NOMO-1 (cell line): ENCODE measurements at regions not wholly inside any gene's neighbourhood (a gene's known extent, or its start where the extent isn't known, plus 50 kb on each side); places are given as distances from the start of the nearest gene placed in this dataset.

Experiments used
- DNase-seq, 2 experiments: peaks; one replicate each; lab custom pipeline; 2025; ENCODE audit not compliant: unreplicated experiment in 2 of 2; lab: John Stamatoyannopoulos, UW

DNA sequence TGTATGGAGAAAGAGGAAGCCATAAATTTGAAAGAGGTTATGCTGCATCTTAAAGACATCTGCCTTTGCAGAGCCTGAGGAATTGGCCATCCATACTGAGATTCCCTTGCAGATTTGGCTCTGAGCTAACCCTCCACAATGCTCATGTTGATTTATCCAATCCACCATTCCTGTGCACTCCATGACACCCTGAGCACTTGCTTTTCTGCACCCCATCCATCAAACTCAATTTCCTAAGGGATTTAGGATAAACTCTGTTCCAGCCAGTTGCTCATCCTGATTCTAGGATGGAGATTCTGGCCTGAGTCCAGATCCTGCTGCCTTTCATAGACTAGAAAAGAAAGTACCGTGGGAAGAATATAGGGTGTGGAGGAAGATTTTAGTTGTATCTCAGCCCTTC lies 379.2 kb upstream of the LARGE1 start:
- no peak for DNase-seq

- no peak for DNase-seq
These were observed 381.3 kb upstream of the LARGE1 start for GRCh38 chr22:34301569-34301968.

DNA sequence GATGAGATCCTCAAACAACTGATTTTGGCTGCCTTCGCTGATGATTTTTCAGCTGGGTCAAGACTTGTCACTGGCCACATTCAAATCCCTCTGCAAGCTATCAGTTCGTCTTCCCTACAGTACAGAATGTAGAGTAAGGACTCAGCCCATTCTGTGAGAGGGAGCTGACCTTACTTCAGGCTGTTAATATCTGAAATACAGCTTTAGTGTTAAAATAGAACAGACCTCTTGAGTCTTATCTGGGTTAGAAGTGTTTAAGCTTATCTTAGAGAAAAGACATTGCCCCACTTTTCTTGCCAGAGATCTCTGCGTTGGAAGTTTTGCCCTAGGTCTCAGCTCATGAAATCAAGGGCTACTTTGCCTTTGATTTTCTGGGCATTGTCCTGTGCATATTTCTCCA lies 383.4 kb upstream of the LARGE1 start:
- no peak for DNase-seq

DNA sequence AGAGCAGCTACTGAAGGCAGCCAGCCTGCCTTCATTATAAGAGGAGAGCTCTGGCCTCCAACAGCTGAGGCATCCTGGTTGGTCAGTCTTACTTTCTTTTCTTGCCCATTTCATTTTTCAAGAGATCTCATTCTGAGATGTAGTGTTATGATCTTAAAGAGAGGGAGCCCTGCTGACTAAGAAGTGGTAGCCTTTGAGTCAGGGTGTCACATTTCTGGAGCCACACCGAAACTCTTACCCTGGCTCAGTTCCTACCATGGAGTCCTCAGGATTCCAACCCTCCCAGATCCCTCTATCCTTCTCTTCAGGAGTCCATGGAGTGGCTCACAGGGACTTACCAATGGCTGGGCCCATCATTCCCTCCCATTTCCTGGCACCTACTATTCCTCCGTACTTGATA lies 386.1 kb upstream of the LARGE1 start:
- no peak for DNase-seq

- DNase-seq = no peak
These were observed 387.8 kb upstream of the LARGE1 start for GRCh38 chr22:34308101-34308500.

DNA sequence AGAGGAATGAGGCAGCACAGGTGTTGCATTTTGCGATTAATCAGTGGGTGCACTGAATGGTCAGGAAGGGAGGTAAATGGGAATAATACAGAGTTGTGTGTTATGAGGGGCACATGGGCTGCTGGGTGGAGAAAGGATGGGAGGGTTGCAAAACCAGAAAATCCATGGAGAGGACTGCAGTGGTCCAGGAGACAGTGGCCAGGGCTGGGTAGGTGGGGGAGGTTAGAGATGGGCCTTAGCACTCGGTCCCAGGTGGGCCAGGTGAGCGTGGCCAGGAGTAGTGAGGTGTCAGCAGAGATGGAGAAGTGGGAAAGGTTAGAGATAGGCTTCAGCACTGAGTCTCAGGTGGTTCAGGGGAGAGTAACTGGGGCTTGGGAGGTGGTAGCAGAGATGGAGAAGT lies 399.1 kb upstream of the LARGE1 start:
- DNase-seq = no peak

DNA sequence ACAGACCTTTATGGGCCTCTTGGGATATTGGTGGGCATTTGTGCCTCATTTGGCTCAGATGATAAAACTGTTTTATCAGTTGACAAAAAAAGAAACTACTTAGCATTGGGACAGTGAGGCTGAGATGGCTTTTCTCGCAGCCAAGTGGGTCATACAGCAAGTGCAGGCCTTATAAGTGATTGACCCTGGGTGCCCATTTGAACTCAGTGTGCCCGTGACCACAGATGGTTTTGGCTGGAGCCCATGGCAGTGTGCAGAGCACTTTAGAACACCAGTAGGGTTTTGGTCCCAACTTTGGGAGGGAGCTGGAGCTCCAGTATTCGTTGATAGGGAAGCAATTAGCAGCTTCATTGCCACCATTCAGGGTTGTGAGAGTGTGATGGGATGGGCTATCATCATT lies 404.5 kb upstream of the LARGE1 start:
- DNase-seq = no peak

- DNase-seq = no peak
These were observed 406.6 kb upstream of the LARGE1 start for GRCh38 chr22:34326901-34327300.

GRCh38 chr22:34330432-34330831 lies 410.2 kb upstream of the LARGE1 start:
- DNase-seq = no peak

DNA sequence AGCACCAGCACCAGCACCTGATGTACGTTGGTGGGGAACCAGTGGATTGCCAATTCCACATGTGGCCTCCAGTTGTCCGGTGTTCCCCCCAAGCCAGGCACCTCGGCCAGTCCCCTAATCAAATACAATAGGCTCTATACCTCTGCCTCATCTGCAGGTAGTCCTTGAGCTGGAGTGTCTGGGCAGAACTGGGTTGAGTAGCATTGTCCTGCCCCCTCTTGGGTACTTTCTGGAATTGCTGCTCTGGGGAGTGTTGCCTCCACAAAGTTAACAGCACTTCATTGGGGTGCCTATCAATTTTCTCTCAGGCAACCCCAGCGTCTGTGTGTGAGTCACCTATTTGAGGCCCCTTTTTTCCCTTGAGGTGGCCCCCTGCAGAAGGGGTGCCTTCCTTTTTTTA lies 413.0 kb upstream of the LARGE1 start:
- no peak for DNase-seq

DNA sequence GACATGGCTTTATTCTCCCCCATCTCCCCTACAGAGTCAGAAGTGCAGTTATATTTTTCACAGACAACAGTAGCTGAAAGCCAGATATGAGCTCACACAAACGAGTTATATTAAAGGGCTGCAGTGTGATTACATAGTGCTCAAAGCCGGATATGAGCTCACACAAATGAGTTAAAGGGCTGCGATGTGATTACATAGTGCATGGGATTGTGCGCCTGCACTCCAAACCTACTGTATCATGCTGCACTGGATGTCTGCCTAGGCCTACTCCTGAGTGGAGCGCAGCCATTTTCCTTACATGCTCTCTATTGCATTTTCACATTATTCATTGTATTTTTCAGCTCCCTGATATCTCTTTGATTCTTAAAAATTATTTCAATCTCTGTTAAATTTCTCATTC lies 414.6 kb upstream of the LARGE1 start:
- no peak for DNase-seq

DNA sequence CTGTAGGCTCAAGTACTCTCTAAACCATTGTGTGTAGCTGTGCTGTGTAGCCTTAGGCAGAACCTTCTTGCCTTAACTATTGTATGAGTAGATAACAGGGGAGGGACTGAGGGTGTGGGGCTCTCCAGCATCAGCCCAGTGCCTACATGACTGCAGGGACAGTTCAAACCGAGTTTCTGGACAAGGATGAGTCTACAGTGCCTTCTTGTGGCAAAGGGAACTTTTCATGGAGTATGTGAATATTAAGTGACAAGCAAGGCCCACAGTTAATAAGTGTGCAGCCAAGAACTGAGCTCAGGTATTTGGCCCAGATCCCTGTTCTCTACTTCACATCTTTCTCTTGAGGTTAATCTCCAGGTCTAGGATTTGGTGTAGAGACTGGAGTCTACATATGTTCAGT lies 424.4 kb upstream of the LARGE1 start:
- no peak for DNase-seq

DNA sequence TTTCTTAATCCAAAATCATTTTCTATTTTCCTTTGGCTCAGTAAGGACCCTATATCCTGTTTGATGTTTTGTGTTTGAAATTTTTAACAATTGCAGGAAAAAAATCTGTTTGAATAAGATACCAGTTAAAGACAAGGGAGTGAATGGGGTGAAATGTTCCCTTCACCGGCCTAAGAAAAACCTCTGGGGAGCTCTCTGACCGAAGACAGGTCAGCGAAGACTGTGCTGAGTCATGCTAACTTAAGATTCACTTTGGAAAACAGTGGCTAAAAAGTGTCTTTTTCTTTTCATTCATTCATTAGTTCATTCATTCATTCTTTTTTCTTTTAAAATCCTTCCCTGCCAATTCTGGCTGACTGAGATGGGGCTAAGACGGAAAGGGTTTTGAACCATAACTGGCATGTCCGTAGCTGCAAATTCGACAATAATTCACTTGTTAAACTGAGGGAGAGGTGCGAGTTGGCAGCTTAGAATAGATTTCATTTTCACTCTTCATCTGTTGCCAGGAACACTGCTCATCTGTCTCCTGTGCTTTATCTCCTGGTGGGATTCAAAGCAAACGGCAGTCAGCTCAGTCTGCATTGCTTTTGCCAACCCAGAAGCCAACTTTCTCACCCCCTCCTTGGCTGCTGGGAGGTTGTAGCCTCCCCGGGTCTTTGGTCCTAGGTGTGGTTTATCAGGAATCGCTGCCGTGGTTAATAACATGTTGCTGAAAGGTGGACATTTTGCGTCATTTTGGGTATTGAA lies 434.0 kb upstream of the LARGE1 start:
- DNase-seq = no peak

DNA sequence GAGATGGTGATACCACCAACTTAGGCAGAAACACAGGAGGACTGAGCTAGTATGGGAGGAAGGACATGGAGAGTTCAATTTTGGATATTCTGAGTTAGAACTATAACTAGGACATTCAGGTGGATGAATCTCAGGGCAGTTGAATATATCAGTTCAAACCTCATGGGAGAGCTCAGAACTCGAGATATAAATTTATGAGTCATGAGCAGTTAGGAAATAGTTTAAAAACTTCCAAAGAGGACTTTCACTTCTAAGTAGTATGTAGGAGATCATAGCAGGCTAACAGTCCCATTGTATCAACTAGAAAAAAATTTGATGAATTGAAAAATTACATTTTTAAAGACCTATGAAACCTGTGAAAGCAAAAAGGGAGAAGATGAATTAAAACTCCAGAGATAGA lies 436.2 kb upstream of the LARGE1 start:
- no peak for DNase-seq

GRCh38 chr22:34370711-34371110 lies 450.4 kb upstream of the LARGE1 start:
- no peak for DNase-seq

- DNase-seq = no peak
These were observed 459.5 kb upstream of the LARGE1 start for GRCh38 chr22:34379825-34380224.

GRCh38 chr22:34380532-34380931 lies 460.3 kb upstream of the LARGE1 start:
- no peak for DNase-seq

DNA sequence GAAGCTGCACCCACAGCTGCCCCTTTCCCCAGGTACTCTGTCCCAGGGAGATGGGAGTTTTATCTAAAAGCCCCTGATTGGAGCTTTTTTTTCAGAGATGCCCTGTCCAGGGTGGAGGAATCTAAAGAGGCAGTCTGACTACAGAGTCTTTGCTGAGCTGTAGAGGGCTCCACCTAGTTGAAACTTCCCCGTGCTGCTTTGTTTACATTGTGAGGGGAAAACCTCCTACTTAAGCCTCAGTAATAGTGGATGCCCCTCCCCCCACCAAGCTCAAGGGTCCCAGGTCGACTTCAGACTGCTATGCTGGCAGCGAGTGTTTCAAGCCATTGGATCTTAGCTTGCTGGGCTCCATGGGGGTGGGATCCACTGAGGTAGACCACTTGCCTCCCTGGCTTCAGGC lies 470.1 kb upstream of the LARGE1 start:
- DNase-seq = no peak

DNA sequence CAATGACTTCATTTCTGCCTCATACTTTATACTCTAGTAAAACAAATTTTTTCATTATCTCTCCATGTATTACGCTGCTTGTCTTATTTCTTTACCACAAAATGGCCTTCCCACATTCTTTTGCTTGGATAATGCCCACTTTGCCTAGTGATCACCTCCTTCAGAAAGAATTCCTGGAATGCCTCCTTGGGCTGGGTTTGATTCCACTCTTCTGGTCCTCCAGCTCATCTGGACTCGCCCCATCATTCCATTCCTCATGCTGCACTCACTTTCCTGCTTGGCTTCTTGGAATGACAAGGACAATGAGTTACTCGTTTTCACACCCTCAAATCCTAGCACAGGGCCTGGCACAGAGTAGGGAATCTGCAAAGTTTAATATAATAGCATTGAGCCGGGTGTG lies 475.1 kb upstream of the LARGE1 start:
- DNase-seq = no peak

- no peak for DNase-seq
These were observed 483.4 kb upstream of the LARGE1 start for GRCh38 chr22:34403667-34404066.

DNA sequence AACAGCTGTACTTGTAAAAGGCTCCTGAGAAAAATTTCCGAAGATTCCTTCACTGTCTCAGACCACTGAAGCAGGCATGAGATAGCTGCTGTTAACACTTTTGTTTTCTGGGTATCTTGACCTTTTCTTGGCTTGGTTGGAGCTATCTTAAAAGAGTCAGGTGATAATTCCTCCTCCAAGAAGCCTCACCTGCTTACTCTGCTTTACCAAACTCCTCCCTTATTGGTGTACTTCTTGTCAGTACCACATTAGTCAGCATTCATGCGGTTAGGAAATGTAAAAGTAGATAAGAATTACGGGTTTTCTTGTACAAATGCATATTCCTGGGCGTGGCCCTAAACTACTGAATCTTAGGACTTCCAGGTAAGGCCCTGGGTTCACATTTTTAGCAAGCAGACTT lies 489.8 kb upstream of the LARGE1 start:
- DNase-seq = no peak

GRCh38 chr22:34414467-34415440 lies 494.5 kb upstream of the LARGE1 start:
- DNase-seq = peak; percentile 19 to 40
